Endothelial cell (in vitro differentiated cells): ENCODE measurements at regions not wholly inside any gene's neighbourhood (a gene's known extent, or its start where the extent isn't known, plus 50 kb on each side); places are given as distances from the start of the nearest gene placed in this dataset.

Experiments
- DNase-seq: peaks from one replicate; pipeline ENCODE4 v3.0.0; 2021; ENCODE audit warnings: low spot score
- H3K27ac Mint-ChIP-seq: one replicate; pipeline ENCODE4 v1.8.0; 2021; ENCODE audit warnings: mixed read lengths, inconsistent platforms; ENCODE audit not compliant: unreplicated experiment
- H3K27me3 Mint-ChIP-seq: one replicate; pipeline ENCODE4 v1.8.0; 2021; ENCODE audit warnings: mild to moderate bottlenecking, moderate library complexity, mixed read lengths, inconsistent platforms; ENCODE audit not compliant: unreplicated experiment
- H3K36me3 Mint-ChIP-seq: one replicate; pipeline ENCODE4 v1.8.0; 2021; ENCODE audit warnings: mild to moderate bottlenecking, low read depth, mixed read lengths, inconsistent platforms; ENCODE audit not compliant: unreplicated experiment
- H3K4me1 Mint-ChIP-seq: one replicate; pipeline ENCODE4 v1.8.0; 2021; ENCODE audit warnings: mild to moderate bottlenecking, mixed read lengths, inconsistent platforms; ENCODE audit not compliant: unreplicated experiment
- H3K4me3 Mint-ChIP-seq: one replicate; pipeline ENCODE4 v1.8.0; 2021; ENCODE audit warnings: mild to moderate bottlenecking, mixed read lengths, inconsistent platforms; ENCODE audit not compliant: unreplicated experiment
- H3K9me3 Mint-ChIP-seq: one replicate; pipeline ENCODE4 v1.8.0; 2021; ENCODE audit warnings: mixed read lengths, inconsistent platforms; ENCODE audit not compliant: unreplicated experiment
- CTCF ChIP-seq: fragments of 200-600 bp; sonication (generic); IDR thresholded peaks from one replicate; pipeline ENCODE4 v1.5.0; 2021; ENCODE audit warnings: antibody characterized with exemption; ENCODE audit not compliant: unreplicated experiment

GRCh38 chr10:105751688-105752087 lies 1110.6 kb downstream of the SORCS3 start:
- H3K27me3 Mint-ChIP-seq: no peaks in the 10 kb centered on the region
- H3K27ac Mint-ChIP-seq: no peak overlapping the region
- no peak for TF ChIP-seq CTCF

GRCh38 chr10:105745596-105746148 lies 1104.6 kb downstream of the SORCS3 start:
- Mint-ChIP-seq H3K27ac (no peak overlapping the region), H3K4me1 (no peaks in the 10 kb centered on the region), H3K9me3 (no peaks in the 10 kb centered on the region), H3K36me3 (no peaks in the 10 kb centered on the region), H3K27me3 (no peaks in the 10 kb centered on the region), H3K4me3 (no peak overlapping the region)
- DNase-seq: no peak
- no peak for TF ChIP-seq CTCF

More at GRCh38 chr10:105751688-105752087, 1110.6 kb downstream of the SORCS3 start:
- Mint-ChIP-seq H3K9me3 (no peaks in the 10 kb centered on the region), H3K4me1 (no peaks in the 10 kb centered on the region), H3K4me3 (no peak overlapping the region), H3K36me3 (no peaks in the 10 kb centered on the region)
- no peak for DNase-seq

- no peak for DNase-seq
- Mint-ChIP-seq H3K4me1 (no peaks in the 10 kb centered on the region), H3K9me3 (no peaks in the 10 kb centered on the region), H3K36me3 (no peaks in the 10 kb centered on the region), H3K4me3 (no peak overlapping the region), H3K27me3 (no peaks in the 10 kb centered on the region), H3K27ac (no peak overlapping the region)
- TF ChIP-seq CTCF: no peak
Observed at GRCh38 chr10:105743343-105744056, 1102.4 kb downstream of the SORCS3 start.

- Mint-ChIP-seq H3K27me3 (no peaks in the 10 kb centered on the region), H3K4me3 (no peak overlapping the region), H3K9me3 (no peaks in the 10 kb centered on the region), H3K36me3 (no peaks in the 10 kb centered on the region), H3K27ac (no peak overlapping the region), H3K4me1 (no peaks in the 10 kb centered on the region)
- TF ChIP-seq CTCF: no peak
- DNase-seq: no peak
Observed at GRCh38 chr10:105742923-105743322, 1101.8 kb downstream of the SORCS3 start.

- no peak for DNase-seq
- H3K4me1 Mint-ChIP-seq: no peaks in the 10 kb centered on the region
- H3K27ac Mint-ChIP-seq: no peak overlapping the region
- no peak for TF ChIP-seq CTCF
- no peaks in the 10 kb centered on the region for H3K9me3 Mint-ChIP-seq
- H3K27me3 Mint-ChIP-seq: no peaks in the 10 kb centered on the region
- no peaks in the 10 kb centered on the region for H3K36me3 Mint-ChIP-seq
- H3K4me3 Mint-ChIP-seq: no peak overlapping the region
Observed at GRCh38 chr10:105742184-105742583, 1101.1 kb downstream of the SORCS3 start.
